HG02763 (cell line): ENCODE measurements at regions not wholly inside any gene's neighbourhood (a gene's known extent, or its start where the extent isn't known, plus 50 kb on each side); places are given as distances from the start of the nearest gene placed in this dataset.

Source experiments
- ATAC-seq: cut with Tn5 transposase; IDR thresholded peaks from one replicate; pipeline ENCODE4 v1.9.1; 2021; ENCODE audit warnings: mild to moderate bottlenecking, moderate library complexity; ENCODE audit not compliant: unreplicated experiment

- ATAC-seq: no peak
These were observed 339.6 kb upstream of the DCC start for GRCh38 chr18:52000435-52000834.

- no peak for ATAC-seq
These were observed 338.9 kb upstream of the DCC start for GRCh38 chr18:52001106-52001505.

GRCh38 chr18:52002600-52002999 lies 337.4 kb upstream of the DCC start:
- no peak for ATAC-seq

GRCh38 chr18:52007105-52007504 lies 332.9 kb upstream of the DCC start:
- ATAC-seq: no peak

GRCh38 chr18:52008330-52008729 lies 331.7 kb upstream of the DCC start:
- no peak for ATAC-seq

- no peak for ATAC-seq
These were observed 331.3 kb upstream of the DCC start for GRCh38 chr18:52008736-52009135.

GRCh38 chr18:52009958-52010357 lies 330.0 kb upstream of the DCC start:
- no peak for ATAC-seq

- no peak for ATAC-seq
These were observed 293.9 kb upstream of the DCC start for GRCh38 chr18:52045946-52046675.

- ATAC-seq: no peak
These were observed 293.2 kb upstream of the DCC start for GRCh38 chr18:52046842-52047241.

GRCh38 chr18:52054324-52054723 lies 285.7 kb upstream of the DCC start:
- no peak for ATAC-seq

GRCh38 chr18:52060607-52061304 lies 279.2 kb upstream of the DCC start:
- no peak for ATAC-seq

- no peak for ATAC-seq
These were observed 276.1 kb upstream of the DCC start for GRCh38 chr18:52063923-52064322.

GRCh38 chr18:52069201-52069600 lies 270.8 kb upstream of the DCC start:
- ATAC-seq: no peak

- ATAC-seq: no peak
These were observed 269.7 kb upstream of the DCC start for GRCh38 chr18:52070291-52070756.

GRCh38 chr18:52077251-52077983 lies 262.6 kb upstream of the DCC start:
- ATAC-seq: no peak

GRCh38 chr18:52082246-52082645 lies 257.8 kb upstream of the DCC start:
- ATAC-seq: no peak

GRCh38 chr18:52087140-52087539 lies 252.9 kb upstream of the DCC start:
- ATAC-seq: no peak

- ATAC-seq: no peak
These were observed 250.0 kb upstream of the DCC start for GRCh38 chr18:52090005-52090404.

- no peak for ATAC-seq
These were observed 246.8 kb upstream of the DCC start for GRCh38 chr18:52093171-52093570.

GRCh38 chr18:52118684-52119083 lies 221.3 kb upstream of the DCC start:
- ATAC-seq: no peak

GRCh38 chr18:52130624-52131301 lies 209.2 kb upstream of the DCC start:
- no peak for ATAC-seq
